Caco-2 (cell line): ENCODE measurements at regions not wholly inside any gene's neighbourhood (a gene's known extent, or its start where the extent isn't known, plus 50 kb on each side); places are given as distances from the start of the nearest gene placed in this dataset.
"Not testable (repeated sequence)": the region's sequence is repeated elsewhere in the genome, so short reads cannot be mapped to it uniquely, and the experiment has no call there.

Source experiments
- BruUV-seq: library from RNA; stranded (reverse); fragments of 400-500 nt; replicated peaks from 2 replicates; lab custom pipeline; 2021; lab: Mats Ljungman, UMichigan
- CTCF ChIA-PET: fragments of 300-600 bp; sonication (Branson Sonifier 250); formaldehyde crosslinking; loops from one replicate; lab custom pipeline; 2022; ENCODE audit warnings: antibody characterized with exemption; lab: Charles Lee
- POLR2A ChIA-PET: fragments of 300-600 bp; sonication (Branson Sonifier 250); formaldehyde crosslinking; loops from one replicate; lab custom pipeline; 2022; ENCODE audit warnings: antibody characterized with exemption; lab: Charles Lee
- DNase-seq, 2 experiments: peaks; one replicate each; pipeline versions ENCODE4 v3.0.0 to v3.0.0-alpha.2; 2020 to 2022
- H3K27me3 ChIP-seq: replicated peaks from 2 replicates; pipeline ENCODE4 v1.6.0; 2011; ENCODE audit warnings: low read length; ENCODE audit not compliant: control insufficient read depth, insufficient read depth
- H3K36me3 ChIP-seq: 2 replicates; pipeline ENCODE4 v1.5.1; 2011; ENCODE audit warnings: low read length; ENCODE audit not compliant: control insufficient read depth, insufficient read depth
- H3K4me1 ChIP-seq: fragments of 250-450 bp; sonication (Bioruptor Pico); 2 replicates; pipeline ENCODE4 v1.5.1; 2020; ENCODE audit warnings: mild to moderate bottlenecking
- H3K4me3 ChIP-seq: 2 replicates; pipeline ENCODE4 v1.5.1; 2011; ENCODE audit warnings: low read depth, mild to moderate bottlenecking, control low read depth, low read length
- H3K9me3 ChIP-seq: fragments of 250-450 bp; sonication (Bioruptor Pico); 2 replicates; pipeline ENCODE4 v1.5.1; 2020; ENCODE audit warnings: mild to moderate bottlenecking, moderate library complexity
- H3K27ac Mint-ChIP-seq: one replicate; pipeline ENCODE4 v1.8.0; 2022; ENCODE audit warnings: mixed read lengths; ENCODE audit not compliant: unreplicated experiment
- H3K27me3 Mint-ChIP-seq: one replicate; pipeline ENCODE4 v1.8.0; 2022; ENCODE audit warnings: mixed read lengths; ENCODE audit not compliant: insufficient read depth, unreplicated experiment
- H3K36me3 Mint-ChIP-seq: one replicate; pipeline ENCODE4 v1.8.0; 2022; ENCODE audit warnings: mild to moderate bottlenecking, mixed read lengths; ENCODE audit not compliant: insufficient read depth, unreplicated experiment
- H3K4me1 Mint-ChIP-seq: one replicate; pipeline ENCODE4 v1.8.0; 2022; ENCODE audit warnings: low read depth, mixed read lengths; ENCODE audit not compliant: unreplicated experiment
- H3K4me3 Mint-ChIP-seq: one replicate; pipeline ENCODE4 v1.8.0; 2022; ENCODE audit warnings: mild to moderate bottlenecking, moderate library complexity, mixed read lengths; ENCODE audit not compliant: unreplicated experiment
- H3K9me3 Mint-ChIP-seq: one replicate; pipeline ENCODE4 v1.8.0; 2022; ENCODE audit warnings: mixed read lengths; ENCODE audit not compliant: unreplicated experiment
- CTCF ChIP-seq, 2 experiments: fragments of 200-600 bp in 1 of 2; IDR thresholded peaks; 1 replicate in 1 of 2; 2 replicates in 1 of 2; pipeline versions ENCODE4 v1.5.1 to v1.8.0; 2011 to 2022; ENCODE audit warnings: antibody characterized with exemption in 1 of 2, control low read depth in 1 of 2, inconsistent platforms in 1 of 2, low read depth in 1 of 2, low read length in 1 of 2, mild to moderate bottlenecking in 1 of 2, moderate library complexity in 1 of 2; ENCODE audit not compliant: insufficient read depth in 1 of 2, severe bottlenecking in 1 of 2, unreplicated experiment in 1 of 2
- intact Hi-C: fragments of 100-400 bp; cut with micrococcal nuclease; formaldehyde crosslinking; loops from one replicate; pipeline ENCODE4 v1.10.0; 2022; ENCODE audit not compliant: unreplicated experiment

DNA sequence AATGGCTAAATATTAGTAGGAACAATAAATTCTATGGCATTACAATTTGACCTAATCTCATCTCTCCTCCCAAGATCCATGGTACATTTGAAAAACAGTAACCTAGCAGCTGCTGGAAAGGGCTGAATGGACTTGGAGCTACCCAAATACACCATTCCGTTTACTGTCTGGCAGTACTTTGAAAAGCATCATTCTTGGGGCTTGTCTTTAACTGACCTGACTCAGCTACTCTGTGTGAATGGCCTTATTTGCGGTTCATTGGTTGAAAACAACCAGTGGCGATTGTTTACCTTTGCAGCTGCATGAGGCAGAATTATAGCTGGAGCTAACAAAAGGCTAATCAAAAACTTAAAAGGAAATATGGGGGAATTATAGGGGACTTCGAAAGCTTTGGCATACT, 311.2 kb upstream of the MCTP2 start:
- Histone ChIP-seq H3K36me3 (no peaks in the 10 kb centered on the region), H3K9me3 (no peaks in the 10 kb centered on the region; the same call in 1 of the 2 replicates), H3K4me3 (no peak overlapping the region), H3K27me3 (no peaks in the 10 kb centered on the region), H3K4me1 (peaks cover 8% of the 10 kb centered on the region)
- no peaks in the 10 kb centered on the region for H3K36me3 Mint-ChIP-seq
- CTCF ChIA-PET = no interaction called here
- no peaks in the 10 kb centered on the region for H3K27me3 Mint-ChIP-seq
- H3K9me3 Mint-ChIP-seq = peaks cover 19% of the 10 kb centered on the region
- no peak for TF ChIP-seq CTCF (IDR thresholded peaks at IDR 0.05; ENCODE audit: insufficient read depth in 1 of 2, low read depth in 1 of 2, low read length in 1 of 2, severe bottlenecking in 1 of 2, unreplicated experiment in 1 of 2)
- peaks cover 9% of the 10 kb centered on the region for H3K4me1 Mint-ChIP-seq
- no TSS peak for BruUV-seq
- H3K27ac Mint-ChIP-seq = no peak overlapping the region
- H3K4me3 Mint-ChIP-seq = no peak overlapping the region
- intact Hi-C loops = no loop called here
- DNase-seq = no peak
- POLR2A ChIA-PET = no interaction called here

DNA sequence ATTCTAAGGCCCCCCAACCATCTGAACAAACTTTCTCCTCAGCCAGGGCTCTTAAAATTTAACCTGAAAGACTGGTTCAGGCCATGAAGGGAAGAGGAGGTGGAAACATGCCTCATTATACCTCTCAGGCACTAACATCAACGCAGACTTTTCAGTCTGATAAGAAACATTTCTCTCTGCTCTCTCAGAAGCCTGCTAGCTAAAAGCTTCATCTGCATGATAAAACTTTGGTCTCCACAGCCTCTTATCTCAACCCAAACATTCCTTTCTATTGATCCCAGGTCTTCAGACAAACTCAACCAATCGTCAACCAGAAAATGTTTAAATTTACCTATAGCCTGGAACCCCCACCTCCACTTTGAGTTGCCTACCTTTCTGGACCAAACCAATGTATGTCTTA, 312.6 kb upstream of the MCTP2 start:
- Mint-ChIP-seq H3K27ac (peak overlapping the region; percentile 46), H3K9me3 (peaks cover 19% of the 10 kb centered on the region)
- H3K27me3 Mint-ChIP-seq, H3K36me3 ChIP-seq, H3K4me1 Mint-ChIP-seq, H3K27me3 ChIP-seq, BruUV-seq, POLR2A ChIA-PET, H3K4me3 ChIP-seq, H3K9me3 ChIP-seq, H3K4me3 Mint-ChIP-seq, H3K4me1 ChIP-seq, CTCF ChIA-PET, intact Hi-C loops, H3K36me3 Mint-ChIP-seq: not testable (repeated sequence)
- DNase-seq = peak in 1 of 2 experiments; percentile 15

- H3K36me3 ChIP-seq = no peaks in the 10 kb centered on the region
- H3K9me3 Mint-ChIP-seq = peaks cover 7% of the 10 kb centered on the region
- no peaks in the 10 kb centered on the region for H3K27me3 Mint-ChIP-seq
- no peak for TF ChIP-seq CTCF (IDR thresholded peaks at IDR 0.05; ENCODE audit: insufficient read depth in 1 of 2, low read depth in 1 of 2, low read length in 1 of 2, severe bottlenecking in 1 of 2, unreplicated experiment in 1 of 2)
- H3K4me3 Mint-ChIP-seq = no peak overlapping the region
- no peak overlapping the region for H3K4me3 ChIP-seq
- BruUV-seq = no TSS peak
- POLR2A ChIA-PET = no interaction called here
- peaks cover 8% of the 10 kb centered on the region for H3K4me1 ChIP-seq
- no peaks in the 10 kb centered on the region for H3K27me3 ChIP-seq
- intact Hi-C loops = no loop called here
- H3K4me1 Mint-ChIP-seq = peaks cover 9% of the 10 kb centered on the region
- no peaks in the 10 kb centered on the region for H3K36me3 Mint-ChIP-seq
- no peaks in the 10 kb centered on the region; the same call in 1 of the 2 replicates for H3K9me3 ChIP-seq
- CTCF ChIA-PET = no interaction called here
- no peak overlapping the region for H3K27ac Mint-ChIP-seq
- DNase-seq = no peak
Measured at GRCh38 chr15:93917181-93917580, 314.2 kb upstream of the MCTP2 start.

- Histone ChIP-seq H3K27me3 (no peaks in the 10 kb centered on the region), H3K4me3 (no peak overlapping the region), H3K4me1 (peaks cover 5% of the 10 kb centered on the region), H3K9me3 (no peaks in the 10 kb centered on the region), H3K36me3 (no peaks in the 10 kb centered on the region)
- POLR2A ChIA-PET = no interaction called here
- BruUV-seq = no TSS peak
- H3K27me3 Mint-ChIP-seq = no peaks in the 10 kb centered on the region
- peaks cover 4% of the 10 kb centered on the region for H3K4me1 Mint-ChIP-seq
- no peak for TF ChIP-seq CTCF (IDR thresholded peaks at IDR 0.05; ENCODE audit: insufficient read depth in 1 of 2, low read depth in 1 of 2, low read length in 1 of 2, severe bottlenecking in 1 of 2, unreplicated experiment in 1 of 2)
- no peaks in the 10 kb centered on the region for H3K36me3 Mint-ChIP-seq
- intact Hi-C loops = no loop called here
- DNase-seq = no peak
- CTCF ChIA-PET = no interaction called here
- H3K4me3 Mint-ChIP-seq = no peak overlapping the region
- H3K9me3 Mint-ChIP-seq = no peaks in the 10 kb centered on the region
- no peak overlapping the region for H3K27ac Mint-ChIP-seq
Measured at GRCh38 chr15:93913871-93914270, 317.5 kb upstream of the MCTP2 start.
